SU-DHL-6 (cell line): ENCODE measurements at regions not wholly inside any gene's neighbourhood (a gene's known extent, or its start where the extent isn't known, plus 50 kb on each side); places are given as distances from the start of the nearest gene placed in this dataset.

Experiments used
- H2AFZ ChIP-seq: fragments of 200-600 bp; sonication (generic); 2 replicates; pipeline ENCODE4 v1.6.1; 2014; ENCODE audit warnings: low read depth, mild to moderate bottlenecking, moderate library complexity, mixed read lengths, antibody characterized with exemption, low read length; ENCODE audit not compliant: severe bottlenecking
- H3F3A ChIP-seq: fragments of 200-600 bp; shearing (Covaris generic); 2 replicates; pipeline ENCODE4 v1.6.0; 2016; ENCODE audit warnings: antibody characterized with exemption, mild to moderate bottlenecking; ENCODE audit not compliant: insufficient read depth
- H3K27ac ChIP-seq: fragments of 200-600 bp; sonication (generic); 2 replicates; pipeline ENCODE4 v1.5.1; 2016; ENCODE audit warnings: low read depth, mild to moderate bottlenecking, low read length, moderate library complexity, mixed read lengths
- H3K27me3 ChIP-seq: fragments of 200-600 bp; sonication (generic), shearing (Covaris generic); 2 replicates; pipeline ENCODE4 v1.6.0; 2014; ENCODE audit warnings: mild to moderate bottlenecking, low read length
- H3K36me3 ChIP-seq: fragments of 200-600 bp; sonication (generic); 2 replicates; pipeline ENCODE4 v1.6.1; 2014; ENCODE audit warnings: mild to moderate bottlenecking, low read length, mixed read lengths
- H3K4me2 ChIP-seq: fragments of 300-600, 200-600 bp; shearing (Covaris generic), sonication (generic); 2 replicates; pipeline ENCODE4 v1.6.0; 2014; ENCODE audit warnings: low read length, low read depth, mild to moderate bottlenecking; ENCODE audit not compliant: poor library complexity, severe bottlenecking
- H3K4me3 ChIP-seq: fragments of 200-600 bp; sonication (generic); 2 replicates; pipeline ENCODE4 v1.5.1; 2014; ENCODE audit warnings: antibody characterized with exemption, low read length, mild to moderate bottlenecking, mixed read lengths; ENCODE audit not compliant: insufficient read depth, poor library complexity, severe bottlenecking
- H3K79me2 ChIP-seq: fragments of 200-600 bp; sonication (generic); 2 replicates; pipeline ENCODE4 v1.6.1; 2014; ENCODE audit warnings: mild to moderate bottlenecking, low read length, moderate library complexity; ENCODE audit not compliant: insufficient read depth
- H3K9ac ChIP-seq: fragments of 200-600 bp; sonication (generic); 2 replicates; pipeline ENCODE4 v1.7.0; 2014; ENCODE audit warnings: mild to moderate bottlenecking, low read length
- H3K9me2 ChIP-seq: fragments of 200-600 bp; sonication (generic); replicated peaks from 2 replicates; pipeline ENCODE4 v1.6.1; 2014; ENCODE audit warnings: low read length; ENCODE audit not compliant: insufficient read depth
- H3K9me3 ChIP-seq: fragments of 200-600 bp; sonication (generic); 2 replicates; pipeline ENCODE4 v1.6.1; 2014; ENCODE audit warnings: low read length, mixed read lengths; ENCODE audit not compliant: insufficient read depth
- H4K20me1 ChIP-seq: fragments of 200-600 bp; sonication (generic); 2 replicates; pipeline ENCODE4 v1.6.1; 2014; ENCODE audit warnings: low read depth, mild to moderate bottlenecking, antibody characterized with exemption, low read length, moderate library complexity, mixed read lengths
- CTCF ChIP-seq: fragments of 200-600 bp; sonication (generic); IDR thresholded peaks from one replicate; pipeline ENCODE4 v1.5.1; 2017; ENCODE audit warnings: antibody characterized with exemption, mild to moderate bottlenecking, low read length, moderate library complexity; ENCODE audit not compliant: insufficient read depth, poor library complexity, severe bottlenecking
- EZH2phosphoT487 ChIP-seq: fragments of 200-600 bp; sonication (generic), shearing (Covaris generic); conservative IDR thresholded peaks from 2 replicates; pipeline ENCODE4 v1.6.1; 2018; ENCODE audit warnings: mild to moderate bottlenecking, antibody characterized with exemption, low read length, moderate library complexity, mixed read lengths

- no peak overlapping the region for H3K4me2 ChIP-seq
- TF ChIP-seq EZH2phosphoT487 (no peak), CTCF (no peak)
- H3K9me2 ChIP-seq, result no peaks in the 10 kb centered on the region
- H2AFZ ChIP-seq, result no peak overlapping the region
- H3K36me3 ChIP-seq, result no peaks in the 10 kb centered on the region
- no peak overlapping the region for H3K27ac ChIP-seq
- H3K9me3 ChIP-seq, result no peaks in the 10 kb centered on the region
- H3F3A ChIP-seq, result no peaks in the 10 kb centered on the region
- no peak overlapping the region for H3K4me3 ChIP-seq
- H3K9ac ChIP-seq, result no peak overlapping the region
- no peaks in the 10 kb centered on the region for H3K27me3 ChIP-seq
- H3K79me2 ChIP-seq, result no peaks in the 10 kb centered on the region
- no peaks in the 10 kb centered on the region for H4K20me1 ChIP-seq
These were observed 261.7 kb downstream of the SATB2 start for GRCh38 chr2:199195927-199196502.

- Histone ChIP-seq H2AFZ (no peak overlapping the region), H3K4me2 (no peak overlapping the region), H3K9ac (no peak overlapping the region), H3K79me2 (no peaks in the 10 kb centered on the region), H3K27me3 (no peaks in the 10 kb centered on the region), H3K4me3 (no peak overlapping the region), H3K9me2 (no peaks in the 10 kb centered on the region), H3K9me3 (no peaks in the 10 kb centered on the region), H3K36me3 (no peaks in the 10 kb centered on the region), H3F3A (no peaks in the 10 kb centered on the region), H3K27ac (no peak overlapping the region), H4K20me1 (no peaks in the 10 kb centered on the region)
- no peak for TF ChIP-seq CTCF
- TF ChIP-seq EZH2phosphoT487, result no peak
These were observed 266.3 kb downstream of the SATB2 start for GRCh38 chr2:199191461-199191860.

GRCh38 chr2:199189229-199189628 lies 268.5 kb downstream of the SATB2 start:
- Histone ChIP-seq H3K4me3 (no peak overlapping the region), H3F3A (no peaks in the 10 kb centered on the region), H3K79me2 (no peaks in the 10 kb centered on the region), H3K27ac (no peak overlapping the region), H3K27me3 (no peaks in the 10 kb centered on the region), H3K4me2 (no peak overlapping the region), H3K9ac (no peak overlapping the region), H3K9me3 (no peaks in the 10 kb centered on the region), H2AFZ (no peak overlapping the region), H3K9me2 (no peaks in the 10 kb centered on the region), H3K36me3 (no peaks in the 10 kb centered on the region), H4K20me1 (no peaks in the 10 kb centered on the region)
- TF ChIP-seq CTCF, result no peak
- no peak for TF ChIP-seq EZH2phosphoT487
